SJCRH30 (cell line): ENCODE measurements at regions not wholly inside any gene's neighbourhood (a gene's known extent, or its start where the extent isn't known, plus 50 kb on each side); places are given as distances from the start of the nearest gene placed in this dataset.
A peak's percentile ranks its signal among the peaks of the same experiment; 100 is the strongest.

Experiments used
- DNase-seq, 2 experiments: peaks; one replicate each; pipeline ENCODE4 v3.0.0-alpha.2; 2015 to 2020
- H3K27ac ChIP-seq: fragments of 250-450 bp; sonication (Bioruptor Pico); 2 replicates; pipeline ENCODE4 v1.5.1; 2020; ENCODE audit warnings: mild to moderate bottlenecking, moderate library complexity
- H3K27me3 ChIP-seq: fragments of 250-450 bp; sonication (Bioruptor Pico); 2 replicates; pipeline ENCODE4 v1.5.1; 2020; ENCODE audit warnings: mild to moderate bottlenecking, moderate library complexity
- H3K36me3 ChIP-seq: fragments of 250-450 bp; sonication (Bioruptor Pico); 2 replicates; pipeline ENCODE4 v1.5.1; 2020; ENCODE audit warnings: mild to moderate bottlenecking, moderate library complexity
- H3K4me1 ChIP-seq: fragments of 250-450 bp; sonication (Bioruptor Pico); 2 replicates; pipeline ENCODE4 v1.5.1; 2020; ENCODE audit warnings: mild to moderate bottlenecking, moderate library complexity
- H3K4me3 ChIP-seq: fragments of 250-450 bp; sonication (Bioruptor Pico); 2 replicates; pipeline ENCODE4 v1.5.1; 2020; ENCODE audit warnings: mild to moderate bottlenecking, moderate library complexity
- H3K9me3 ChIP-seq: fragments of 250-450 bp; sonication (Bioruptor Pico); replicated peaks from 2 replicates; pipeline ENCODE4 v1.5.1; 2020; ENCODE audit warnings: mild to moderate bottlenecking, moderate library complexity

- no peak for DNase-seq
- Histone ChIP-seq H3K27ac (no peak overlapping the region), H3K9me3 (no peaks in the 10 kb centered on the region), H3K27me3 (no peaks in the 10 kb centered on the region), H3K4me3 (no peak overlapping the region), H3K36me3 (no peaks in the 10 kb centered on the region), H3K4me1 (no peaks in the 10 kb centered on the region)
These were observed 584.2 kb downstream of the GALR1 start for GRCh38 chr18:77833807-77834206.

DNA sequence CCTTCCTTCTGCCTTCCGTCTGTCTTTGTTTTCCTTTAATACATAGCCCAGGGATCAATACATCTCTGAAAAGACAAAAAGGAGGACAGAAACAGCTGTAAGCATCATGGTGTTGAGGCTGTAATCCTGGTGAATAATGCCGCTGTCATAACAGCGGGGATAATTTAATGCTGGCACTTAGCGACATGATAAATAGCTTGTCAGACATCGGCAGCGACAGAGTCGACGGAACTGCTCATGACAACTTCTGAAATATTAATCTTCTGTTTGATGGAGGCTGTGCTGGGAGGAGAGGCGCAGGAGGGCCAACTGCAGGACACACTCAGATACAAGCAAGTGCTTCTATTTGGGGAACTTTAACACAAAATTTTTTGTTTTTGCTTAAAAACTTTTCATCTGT is 602.2 kb downstream of the GALR1 start:
- Histone ChIP-seq H3K27me3 (no peaks in the 10 kb centered on the region), H3K27ac (no peak overlapping the region), H3K9me3 (no peaks in the 10 kb centered on the region), H3K36me3 (no peaks in the 10 kb centered on the region), H3K4me3 (no peak overlapping the region), H3K4me1 (peaks cover under 1% of the 10 kb centered on the region; the same call in 1 of the 2 replicates)
- DNase-seq = no peak

GRCh38 chr18:77853859-77854258 is 604.2 kb downstream of the GALR1 start:
- Histone ChIP-seq H3K9me3 (no peaks in the 10 kb centered on the region), H3K4me3 (no peak overlapping the region), H3K36me3 (no peaks in the 10 kb centered on the region), H3K27me3 (no peaks in the 10 kb centered on the region), H3K4me1 (peaks cover 11% of the 10 kb centered on the region), H3K27ac (no peak overlapping the region)
- DNase-seq = no peak

GRCh38 chr18:77857678-77858655 is 608.3 kb downstream of the GALR1 start:
- Histone ChIP-seq H3K27me3 (no peaks in the 10 kb centered on the region), H3K36me3 (no peaks in the 10 kb centered on the region), H3K27ac (peak overlapping the region; percentile 95), H3K4me3 (no peak overlapping the region), H3K4me1 (peaks cover 11% of the 10 kb centered on the region), H3K9me3 (no peaks in the 10 kb centered on the region)
- DNase-seq = peak; percentile 74 to 84

DNA sequence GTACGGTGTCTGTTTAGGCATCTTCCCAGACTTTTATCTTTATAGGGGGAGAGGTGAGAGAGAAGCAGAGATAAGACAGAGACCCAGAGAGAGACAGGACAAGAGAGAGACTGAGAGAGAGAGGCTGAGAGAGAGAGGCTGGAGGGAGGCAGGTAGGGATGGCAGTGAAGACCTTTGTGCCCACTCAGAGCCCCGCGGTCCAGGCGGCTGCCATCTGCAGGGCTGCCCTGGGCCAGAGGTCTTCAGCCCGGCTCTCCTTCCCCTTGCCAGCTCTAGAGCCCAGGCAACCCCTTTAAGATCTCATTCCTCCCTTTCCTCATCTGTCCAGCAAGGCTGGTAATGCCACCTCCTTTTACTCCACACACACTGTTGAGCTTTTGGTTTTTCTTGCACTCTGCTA is 610.0 kb downstream of the GALR1 start:
- no peak overlapping the region for H3K4me3 ChIP-seq
- DNase-seq = no peak
- H3K4me1 ChIP-seq = peaks cover 11% of the 10 kb centered on the region
- no peak overlapping the region for H3K27ac ChIP-seq
- no peaks in the 10 kb centered on the region for H3K36me3 ChIP-seq
- H3K27me3 ChIP-seq = no peaks in the 10 kb centered on the region
- H3K9me3 ChIP-seq = no peaks in the 10 kb centered on the region

DNA sequence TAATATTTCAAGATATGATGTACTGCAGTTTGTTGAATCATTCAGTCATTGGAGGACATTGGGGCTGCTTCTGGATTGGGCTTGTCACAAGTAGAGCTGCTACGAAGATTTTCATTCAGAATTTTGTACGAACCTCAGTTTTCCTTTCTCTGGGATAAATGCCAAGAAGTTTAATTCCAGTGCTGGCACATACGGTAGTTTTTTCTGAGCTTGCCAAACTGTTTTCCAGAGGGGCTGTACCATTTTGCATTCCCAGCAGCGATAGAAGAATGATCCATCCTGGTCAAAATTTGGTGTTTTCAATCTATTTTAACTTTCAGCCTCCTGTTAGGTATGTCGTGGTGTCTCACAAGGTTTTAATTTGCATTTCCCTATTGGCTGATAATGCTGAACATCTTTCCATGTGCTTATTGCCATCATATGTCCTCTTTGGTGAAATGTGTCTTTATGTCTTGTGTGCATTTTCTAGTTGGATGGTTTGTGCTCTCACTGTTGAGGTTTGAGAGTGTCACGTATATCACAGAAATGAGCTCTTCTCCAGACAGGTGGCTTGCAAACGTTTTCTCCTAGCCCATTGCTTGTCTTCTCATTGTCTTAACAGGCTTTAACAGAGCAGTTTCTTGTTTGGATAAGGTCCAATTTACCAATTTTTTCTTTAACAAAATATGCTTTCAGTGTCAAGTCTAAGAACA is 612.6 kb downstream of the GALR1 start:
- no peak for DNase-seq
- no peaks in the 10 kb centered on the region for H3K27me3 ChIP-seq
- H3K27ac ChIP-seq = no peak overlapping the region
- H3K4me1 ChIP-seq = peaks cover 7% of the 10 kb centered on the region; the same call in 1 of the 2 replicates
- no peaks in the 10 kb centered on the region for H3K9me3 ChIP-seq
- no peak overlapping the region for H3K4me3 ChIP-seq
- H3K36me3 ChIP-seq = no peaks in the 10 kb centered on the region

DNA sequence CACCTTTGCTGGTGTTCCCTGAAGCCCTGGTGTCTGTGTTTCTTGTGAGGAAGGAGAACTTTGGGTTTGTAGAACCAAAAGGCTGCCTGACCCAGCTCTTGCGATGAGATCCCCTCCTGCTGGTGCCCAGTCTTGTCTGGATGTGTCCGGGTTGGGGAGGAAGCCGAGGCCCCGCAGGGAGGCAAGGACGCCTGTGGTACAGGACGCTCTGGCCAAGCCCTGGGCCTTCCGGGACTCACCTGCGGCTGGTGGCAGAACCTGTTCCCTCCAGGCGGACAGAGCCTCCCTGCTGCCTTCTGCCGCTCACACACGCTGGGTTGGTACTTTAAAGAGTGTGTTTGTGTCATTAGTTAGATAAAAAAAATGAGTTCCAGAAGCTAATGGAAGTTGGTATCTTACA is 616.2 kb downstream of the GALR1 start:
- H3K4me1 ChIP-seq = no peaks in the 10 kb centered on the region
- H3K27ac ChIP-seq = no peak overlapping the region
- no peaks in the 10 kb centered on the region for H3K36me3 ChIP-seq
- H3K4me3 ChIP-seq = no peak overlapping the region
- no peak for DNase-seq
- no peaks in the 10 kb centered on the region for H3K27me3 ChIP-seq
- H3K9me3 ChIP-seq = no peaks in the 10 kb centered on the region

- H3K4me3 ChIP-seq = no peak overlapping the region
- H3K4me1 ChIP-seq = no peaks in the 10 kb centered on the region
- no peaks in the 10 kb centered on the region for H3K27me3 ChIP-seq
- no peak overlapping the region for H3K27ac ChIP-seq
- H3K36me3 ChIP-seq = no peaks in the 10 kb centered on the region
- H3K9me3 ChIP-seq = no peaks in the 10 kb centered on the region
- DNase-seq = peak in 1 of 2 experiments; percentile 12
These were observed 616.7 kb downstream of the GALR1 start for GRCh38 chr18:77866351-77866750.

- Histone ChIP-seq H3K4me3 (no peak overlapping the region), H3K27me3 (no peaks in the 10 kb centered on the region), H3K36me3 (no peaks in the 10 kb centered on the region), H3K9me3 (no peaks in the 10 kb centered on the region), H3K27ac (no peak overlapping the region), H3K4me1 (no peaks in the 10 kb centered on the region)
- DNase-seq = peak in 1 of 2 experiments; percentile 12
These were observed 620.6 kb downstream of the GALR1 start for GRCh38 chr18:77870199-77870598.

DNA sequence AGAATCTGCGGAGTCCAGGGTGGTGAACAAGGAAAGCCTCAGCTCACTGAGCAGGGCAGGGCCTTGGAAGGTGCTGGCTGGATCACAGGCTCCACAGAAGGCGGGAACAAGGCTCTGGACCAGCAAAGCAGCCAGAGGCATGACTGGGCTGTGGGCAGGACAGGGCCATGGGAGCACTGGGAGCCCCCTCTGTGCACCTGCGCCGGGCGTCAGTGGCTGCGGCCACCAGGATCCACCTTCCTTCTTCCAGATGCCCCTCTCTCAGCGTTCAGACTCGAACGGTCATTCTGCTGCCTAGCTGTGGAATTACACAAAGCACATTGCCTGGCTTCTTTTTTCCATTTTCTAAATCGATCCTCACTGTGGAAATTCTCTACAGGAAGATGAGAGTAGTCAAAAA is 621.2 kb downstream of the GALR1 start:
- Histone ChIP-seq H3K4me1 (no peaks in the 10 kb centered on the region), H3K36me3 (no peaks in the 10 kb centered on the region), H3K9me3 (no peaks in the 10 kb centered on the region), H3K27me3 (no peaks in the 10 kb centered on the region), H3K4me3 (no peak overlapping the region), H3K27ac (no peak overlapping the region)
- no peak for DNase-seq

DNA sequence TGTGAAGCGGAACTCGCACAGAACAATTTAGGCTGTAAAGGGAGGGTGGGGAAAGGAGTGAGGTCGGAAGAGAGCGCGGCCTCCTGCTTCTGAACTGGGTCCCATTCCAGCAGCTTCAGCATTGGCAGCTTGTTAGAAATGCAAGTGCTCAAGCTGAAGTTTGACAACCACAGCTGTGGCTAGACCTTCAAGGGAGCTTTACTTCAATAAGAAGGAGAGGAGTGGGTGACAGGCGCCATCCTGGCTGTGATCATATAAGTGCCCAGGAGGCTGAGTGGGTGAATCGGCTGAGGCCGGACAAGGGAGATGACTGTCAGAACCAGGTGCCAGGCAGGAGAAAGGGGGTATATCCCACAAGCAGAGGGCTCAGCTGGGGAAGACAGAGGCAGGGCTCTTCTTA is 622.5 kb downstream of the GALR1 start:
- no peaks in the 10 kb centered on the region for H3K4me1 ChIP-seq
- H3K27me3 ChIP-seq = no peaks in the 10 kb centered on the region
- H3K36me3 ChIP-seq = no peaks in the 10 kb centered on the region
- peak; percentile 62 to 72 for DNase-seq
- H3K9me3 ChIP-seq = no peaks in the 10 kb centered on the region
- no peak overlapping the region for H3K4me3 ChIP-seq
- peak overlapping the region; percentile 41; the same call in 1 of the 2 replicates for H3K27ac ChIP-seq

- H3K27me3 ChIP-seq = no peaks in the 10 kb centered on the region
- H3K4me1 ChIP-seq = no peaks in the 10 kb centered on the region
- DNase-seq = peak in 1 of 2 experiments; percentile 28
These were observed 626.7 kb downstream of the GALR1 start for GRCh38 chr18:77876319-77876865.

DNA sequence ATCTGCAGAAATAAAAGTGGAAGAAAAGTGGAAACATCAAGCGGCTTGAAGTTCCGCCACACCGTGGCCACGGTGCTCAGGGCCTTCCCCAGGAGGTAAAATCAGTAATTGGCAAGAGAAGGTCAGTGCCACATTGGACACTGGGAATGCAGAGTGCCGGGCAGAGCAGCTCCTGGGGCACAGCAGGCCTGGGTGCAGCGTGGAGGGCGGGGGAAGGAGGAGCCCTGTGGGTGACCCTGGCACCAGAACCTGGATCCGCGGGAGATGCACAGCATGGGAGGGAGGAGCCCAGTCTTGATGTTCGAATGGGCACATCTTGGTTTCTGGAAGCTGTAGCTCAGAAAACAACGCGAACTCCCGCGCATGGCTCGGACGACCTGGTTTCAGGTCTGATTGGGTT is 630.2 kb downstream of the GALR1 start:
- no peaks in the 10 kb centered on the region for H3K4me1 ChIP-seq
- no peak overlapping the region for H3K27ac ChIP-seq
- no peak for DNase-seq
- H3K4me3 ChIP-seq = no peak overlapping the region
- no peaks in the 10 kb centered on the region for H3K27me3 ChIP-seq
- H3K36me3 ChIP-seq = no peaks in the 10 kb centered on the region
- no peaks in the 10 kb centered on the region for H3K9me3 ChIP-seq

More at GRCh38 chr18:77876319-77876865, 626.7 kb downstream of the GALR1 start:
- no peak overlapping the region for H3K4me3 ChIP-seq
- H3K9me3 ChIP-seq = no peaks in the 10 kb centered on the region
- H3K27ac ChIP-seq = no peak overlapping the region
- H3K36me3 ChIP-seq = no peaks in the 10 kb centered on the region

DNA sequence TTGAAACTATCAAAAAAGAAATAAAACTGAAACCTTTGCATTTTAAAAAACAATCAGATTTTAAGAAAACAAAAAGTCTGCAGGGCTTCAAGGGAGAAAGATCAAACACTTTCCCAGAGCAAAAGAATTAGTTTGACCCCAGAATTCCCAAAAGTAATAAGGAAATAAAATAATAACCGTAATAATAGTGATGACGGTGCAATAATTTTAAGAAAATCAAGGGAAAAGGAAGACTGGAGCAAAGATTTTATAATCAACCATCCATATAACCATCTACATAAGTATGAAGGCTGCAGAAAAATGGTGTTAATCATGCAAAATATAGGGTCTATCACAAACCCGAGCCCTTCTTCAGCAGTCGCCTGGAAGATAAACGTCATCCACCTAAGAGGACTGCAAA is 634.8 kb downstream of the GALR1 start:
- Histone ChIP-seq H3K36me3 (no peaks in the 10 kb centered on the region), H3K9me3 (no peaks in the 10 kb centered on the region), H3K4me1 (no peaks in the 10 kb centered on the region), H3K4me3 (no peak overlapping the region), H3K27me3 (no peaks in the 10 kb centered on the region), H3K27ac (no peak overlapping the region)
- DNase-seq = no peak

DNA sequence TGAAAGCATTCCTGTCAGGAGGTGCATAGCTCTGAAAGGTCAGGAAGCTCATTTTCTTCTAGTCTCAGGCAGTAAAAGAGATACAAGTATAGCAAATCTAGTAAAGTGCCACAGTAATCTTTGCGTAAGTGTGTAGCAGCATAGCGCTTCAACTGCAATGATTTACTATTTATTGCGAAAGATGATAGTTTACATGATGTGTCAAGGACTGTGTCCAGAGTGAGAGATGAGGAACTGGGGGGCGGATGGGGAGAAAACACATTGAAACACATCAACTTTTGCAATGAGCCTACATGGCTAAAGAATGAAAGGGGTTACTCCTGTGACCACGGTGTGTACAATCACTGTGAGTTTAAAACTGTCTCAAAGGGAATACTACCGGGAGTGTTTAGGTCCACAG is 644.4 kb downstream of the GALR1 start:
- Histone ChIP-seq H3K9me3 (no peaks in the 10 kb centered on the region), H3K27ac (no peak overlapping the region), H3K4me3 (no peak overlapping the region), H3K27me3 (no peaks in the 10 kb centered on the region), H3K36me3 (no peaks in the 10 kb centered on the region), H3K4me1 (no peaks in the 10 kb centered on the region)
- no peak for DNase-seq
